Colonic mucosa (tissue), 4 donors: ENCODE measurements at regions not wholly inside any gene's neighbourhood (a gene's known extent, or its start where the extent isn't known, plus 50 kb on each side); places are given as distances from the start of the nearest gene placed in this dataset.
"Not testable (repeated sequence)": the region's sequence is repeated elsewhere in the genome, so short reads cannot be mapped to it uniquely, and the experiment has no call there.

ENCODE experiments used
- DNase-seq: peaks from one replicate; pipeline ENCODE4 v3.0.0-alpha.2; 2020
- H3K27ac ChIP-seq: fragments of 200-600 bp; one replicate; pipeline ENCODE4 v1.8.0; 2021
- H3K27me3 ChIP-seq: fragments of 200-600 bp; one replicate; pipeline ENCODE4 v1.8.0; 2021
- H3K36me3 ChIP-seq: fragments of 200-600 bp; one replicate; pipeline ENCODE4 v1.8.0; 2021
- H3K4me1 ChIP-seq: fragments of 200-600 bp; one replicate; pipeline ENCODE4 v1.8.0; 2021; ENCODE audit warnings: mild to moderate bottlenecking
- H3K4me3 ChIP-seq: fragments of 200-600 bp; one replicate; pipeline ENCODE4 v1.8.0; 2021
- H3K9ac ChIP-seq, 2 donors: one replicate each; pipeline ENCODE4 v1.7.0; 2013; ENCODE audit warnings: control low read depth in 2 of 2, low read depth in 2 of 2, low read length in 2 of 2
- H3K9me3 ChIP-seq: fragments of 200-600 bp; one replicate; pipeline ENCODE4 v1.8.0; 2021
- CTCF ChIP-seq: fragments of 200-600 bp; IDR thresholded peaks from one replicate; pipeline ENCODE4 v1.8.0; 2022; ENCODE audit warnings: antibody characterized with exemption, mild to moderate bottlenecking
- intact Hi-C: fragments of 100-400 bp; cut with DNase I; formaldehyde crosslinking; loops from one replicate; pipeline ENCODE4 v1.14.1; 2022
- donor health status: healthy.
- donor health status: DM: no; HTN: no; CAD: no.
- donor health status: DM: no; HTN: no; CAD: no.

DNA sequence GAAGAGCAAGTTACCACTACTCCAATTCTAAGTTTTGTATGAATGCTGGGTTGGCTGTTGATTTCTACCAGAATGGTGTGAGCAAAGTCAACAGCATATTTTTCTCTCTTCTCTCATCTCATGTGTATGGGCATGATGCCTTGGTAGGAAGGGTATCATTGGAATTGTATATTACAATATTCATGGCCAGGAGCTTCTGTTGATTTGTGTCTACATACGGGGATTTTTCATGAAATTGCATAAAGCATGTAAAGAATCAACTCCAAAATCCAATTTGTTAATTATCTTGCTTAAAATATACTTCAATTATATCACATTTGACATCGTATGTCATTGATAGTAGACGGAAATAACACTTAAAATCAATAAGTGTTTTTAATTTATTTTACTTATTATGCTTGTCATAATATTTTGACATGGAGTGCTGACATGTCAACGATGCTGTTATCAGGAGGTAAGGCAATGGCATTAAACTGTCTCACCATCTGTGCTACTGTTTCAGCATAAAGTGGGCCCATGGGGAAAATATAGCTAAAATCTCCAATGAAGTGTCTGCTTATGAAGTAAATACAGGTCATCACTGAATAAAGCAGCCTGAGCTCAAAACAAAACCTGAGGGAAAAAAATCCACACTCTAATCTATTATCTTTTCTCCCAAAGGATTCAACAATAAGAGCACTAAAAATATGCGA, 142.2 kb upstream of the NBPF11 start:
- Histone ChIP-seq H3K27me3 (no peaks in the 10 kb centered on the region), H3K9me3 (no peaks in the 10 kb centered on the region), H3K36me3 (no peaks in the 10 kb centered on the region), H3K4me3 (no peak overlapping the region), H3K9ac (no peak overlapping the region), H3K4me1 (no peaks in the 10 kb centered on the region), H3K27ac (no peak overlapping the region)
- intact Hi-C loops: no loop called here
- TF ChIP-seq CTCF: no peak
- DNase-seq: no peak

- no peak for DNase-seq
- no peak overlapping the region for H3K4me3 ChIP-seq
- H3K27me3 ChIP-seq: no peaks in the 10 kb centered on the region
- H3K4me1 ChIP-seq: no peaks in the 10 kb centered on the region
- no peak overlapping the region for H3K9ac ChIP-seq
- no peaks in the 10 kb centered on the region for H3K36me3 ChIP-seq
- no peaks in the 10 kb centered on the region for H3K9me3 ChIP-seq
- intact Hi-C loops: no loop called here
- TF ChIP-seq CTCF: no peak
- no peak overlapping the region for H3K27ac ChIP-seq
Measured at GRCh38 chr1:148293651-148294050, 141.6 kb upstream of the NBPF11 start.

DNA sequence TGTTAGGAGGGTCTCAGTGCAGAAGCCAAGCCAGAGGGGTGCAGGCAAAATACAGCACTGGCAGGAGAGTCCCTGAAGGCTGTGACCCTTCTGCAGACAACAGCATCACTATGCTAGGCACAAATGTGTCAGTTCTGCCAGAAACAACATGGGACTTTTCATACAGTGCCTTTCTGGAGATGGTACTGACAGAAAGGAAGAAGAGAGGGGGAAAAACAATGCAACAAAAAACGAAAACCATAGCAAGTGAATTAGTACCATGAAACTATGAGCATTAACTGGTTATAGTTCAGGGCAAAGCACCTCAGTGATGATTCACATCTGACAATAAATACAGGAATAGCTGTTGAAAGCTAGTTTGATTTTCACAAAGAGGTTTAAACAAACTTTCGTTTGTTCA, 140.8 kb upstream of the NBPF11 start:
- Histone ChIP-seq H3K27me3 (no peaks in the 10 kb centered on the region), H3K36me3 (no peaks in the 10 kb centered on the region), H3K4me1 (no peaks in the 10 kb centered on the region), H3K4me3 (no peak overlapping the region), H3K9me3 (no peaks in the 10 kb centered on the region), H3K27ac (no peak overlapping the region), H3K9ac (no peak overlapping the region)
- no peak for DNase-seq
- intact Hi-C loops: no loop called here
- no peak for TF ChIP-seq CTCF

- Histone ChIP-seq H3K27ac (no peak overlapping the region), H3K9me3 (no peaks in the 10 kb centered on the region), H3K27me3 (no peaks in the 10 kb centered on the region), H3K4me1 (no peaks in the 10 kb centered on the region), H3K9ac (no peak overlapping the region), H3K36me3 (no peaks in the 10 kb centered on the region), H3K4me3 (no peak overlapping the region)
- no peak for DNase-seq
- intact Hi-C loops: no loop called here
- TF ChIP-seq CTCF: no peak
Measured at GRCh38 chr1:148290881-148291280, 138.8 kb upstream of the NBPF11 start.

DNA sequence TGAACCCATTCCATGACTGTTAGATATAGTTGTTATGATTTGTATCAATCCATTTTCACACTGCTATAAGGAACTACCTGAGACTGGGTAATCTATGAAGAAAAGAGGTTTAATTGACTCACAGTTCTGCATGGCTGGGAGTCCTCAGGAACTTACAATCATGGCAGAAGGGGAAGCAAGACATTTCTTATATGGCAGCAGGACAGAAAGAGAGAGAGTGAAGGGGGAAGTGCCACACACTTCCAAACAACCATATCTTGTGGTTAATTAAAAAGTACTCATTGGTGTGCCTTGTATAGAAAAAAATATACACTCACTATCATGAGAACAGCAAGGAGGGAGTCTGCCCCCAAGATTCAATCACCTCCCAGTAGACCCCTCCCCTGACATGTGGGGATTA, 137.6 kb upstream of the NBPF11 start:
- Histone ChIP-seq H3K9ac (no peak overlapping the region), H3K9me3 (no peaks in the 10 kb centered on the region), H3K4me3 (no peak overlapping the region), H3K27ac (no peak overlapping the region), H3K36me3 (no peaks in the 10 kb centered on the region), H3K4me1 (no peaks in the 10 kb centered on the region), H3K27me3 (no peaks in the 10 kb centered on the region)
- no peak for TF ChIP-seq CTCF
- no peak for DNase-seq
- intact Hi-C loops: no loop called here

DNA sequence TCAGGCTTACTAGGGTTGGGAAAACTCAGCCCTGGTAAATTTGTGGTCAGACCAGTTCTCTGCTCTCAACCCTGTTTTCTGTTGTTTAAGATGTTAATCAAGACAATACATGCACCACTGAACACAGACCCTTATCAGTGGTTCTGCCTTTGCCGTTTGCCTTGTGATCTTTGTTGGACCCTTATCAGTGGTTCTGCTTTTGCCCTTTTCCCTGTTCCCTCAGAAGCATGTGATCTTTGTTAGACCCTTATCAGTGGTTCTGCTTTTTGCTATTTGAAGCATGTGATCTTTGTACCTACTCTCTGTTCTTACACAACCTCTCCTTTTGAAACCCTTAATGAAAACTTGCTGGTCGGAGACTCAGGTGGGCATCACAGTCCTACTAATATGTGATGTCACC, 133.9 kb upstream of the NBPF11 start:
- H3K9ac ChIP-seq, H3K27ac ChIP-seq, H3K9me3 ChIP-seq, H3K36me3 ChIP-seq, DNase-seq, H3K4me3 ChIP-seq, H3K27me3 ChIP-seq, intact Hi-C loops, H3K4me1 ChIP-seq: not testable (repeated sequence)

DNA sequence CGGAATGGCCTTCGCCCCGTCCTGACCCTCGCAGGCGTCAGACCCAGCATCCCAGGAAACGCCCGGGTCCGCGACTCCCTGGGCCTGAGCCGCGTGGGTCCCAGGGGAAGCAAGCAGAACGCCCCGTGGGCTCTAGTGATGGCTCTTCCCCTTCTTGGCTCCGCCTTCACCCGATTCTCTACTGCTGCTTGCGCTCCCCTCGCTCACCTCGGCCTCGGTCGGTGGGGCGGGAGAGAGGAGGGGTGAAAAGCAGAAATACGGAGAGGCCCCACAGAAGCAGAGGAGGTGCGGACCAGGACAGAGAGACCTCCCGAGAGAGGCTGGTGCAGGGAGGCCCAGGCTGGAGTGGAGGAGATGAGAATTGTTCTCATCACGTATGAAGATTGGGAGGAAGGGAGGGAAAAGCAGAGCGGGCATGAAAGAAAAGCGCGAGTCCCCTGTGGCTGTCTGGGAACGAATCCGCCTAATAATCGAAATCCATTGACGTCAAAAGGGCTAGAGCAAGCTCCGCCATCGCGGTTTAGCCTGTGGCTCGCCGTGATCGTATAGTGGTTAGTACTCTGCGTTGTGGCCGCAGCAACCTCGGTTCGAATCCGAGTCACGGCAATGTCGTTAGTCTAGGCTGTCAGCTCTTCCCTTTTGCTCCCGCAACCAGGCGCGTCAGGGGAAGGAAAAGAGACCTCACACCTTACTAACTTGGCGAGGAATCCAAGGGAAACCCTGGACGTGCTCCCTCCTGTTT, 128.9 kb upstream of the NBPF11 start:
- peak overlapping the region in 1 of 2 donors; percentile 35 for H3K9ac ChIP-seq
- peak overlapping the region; percentile 20 for H3K4me3 ChIP-seq
- H3K4me1 ChIP-seq, H3K9me3 ChIP-seq, intact Hi-C loops, DNase-seq, H3K27ac ChIP-seq, H3K36me3 ChIP-seq, H3K27me3 ChIP-seq: not testable (repeated sequence)

DNA sequence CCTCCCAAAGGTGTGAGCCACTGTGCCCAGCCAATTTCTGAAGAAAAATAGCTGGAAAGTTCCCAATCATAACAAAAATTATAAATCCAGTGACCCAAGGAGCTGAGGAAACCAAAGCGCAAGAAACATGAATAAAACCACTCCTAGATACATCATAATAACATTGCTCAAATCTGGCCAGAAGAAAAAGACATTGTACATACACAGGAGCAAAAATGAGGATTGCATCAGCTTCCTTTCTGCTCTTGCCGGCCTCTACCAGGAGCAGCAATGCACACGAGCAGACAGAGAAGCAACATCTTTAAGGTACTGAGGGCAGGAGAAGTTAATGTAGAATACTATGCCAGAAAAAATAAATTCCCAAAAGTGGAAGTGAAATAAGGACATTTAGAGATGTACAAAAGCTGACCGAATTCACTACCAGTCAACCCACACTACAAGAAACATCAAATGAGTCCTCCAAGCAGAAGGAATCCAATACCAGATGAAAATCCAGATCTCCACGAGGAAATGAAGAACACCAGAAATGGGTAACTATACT, 127.0 kb upstream of the NBPF11 start:
- DNase-seq, H3K27ac ChIP-seq, intact Hi-C loops, H3K27me3 ChIP-seq, H3K36me3 ChIP-seq, H3K9me3 ChIP-seq, H3K4me3 ChIP-seq, H3K9ac ChIP-seq, H3K4me1 ChIP-seq: not testable (repeated sequence)
